Brain pericyte (primary cell): ENCODE measurements at regions not wholly inside any gene's neighbourhood (a gene's known extent, or its start where the extent isn't known, plus 50 kb on each side); places are given as distances from the start of the nearest gene placed in this dataset.

Source experiments
- DNase-seq: peaks from one replicate; pipeline ENCODE4 v3.0.0-alpha.2; 2012; ENCODE audit warnings: low read depth, low spot score

GRCh38 chr4:32207456-32207855 is 1487.3 kb downstream of the PCDH7 start:
- DNase-seq: no peak

GRCh38 chr4:32215277-32215676 is 1495.1 kb downstream of the PCDH7 start:
- no peak for DNase-seq

GRCh38 chr4:32216502-32216901 is 1496.3 kb downstream of the PCDH7 start:
- no peak for DNase-seq

- no peak for DNase-seq
Measured at GRCh38 chr4:32219306-32220075, 1499.3 kb downstream of the PCDH7 start.

- no peak for DNase-seq
Measured at GRCh38 chr4:32226204-32226603, 1506.0 kb downstream of the PCDH7 start.

- DNase-seq: no peak
Measured at GRCh38 chr4:32226733-32227132, 1506.6 kb downstream of the PCDH7 start.

GRCh38 chr4:32243926-32244325 is 1523.8 kb downstream of the PCDH7 start:
- no peak for DNase-seq

- no peak for DNase-seq
Measured at GRCh38 chr4:32249040-32249439, 1528.9 kb downstream of the PCDH7 start.

GRCh38 chr4:32251126-32251525 is 1531.0 kb downstream of the PCDH7 start:
- DNase-seq: no peak

GRCh38 chr4:32251926-32252325 is 1531.8 kb downstream of the PCDH7 start:
- no peak for DNase-seq

- no peak for DNase-seq
Measured at GRCh38 chr4:32254216-32254615, 1534.0 kb downstream of the PCDH7 start.

GRCh38 chr4:32258986-32259385 is 1538.8 kb downstream of the PCDH7 start:
- DNase-seq: no peak

GRCh38 chr4:32261196-32261595 is 1541.0 kb downstream of the PCDH7 start:
- DNase-seq: no peak

- DNase-seq: no peak
Measured at GRCh38 chr4:32268863-32269262, 1548.7 kb downstream of the PCDH7 start.

GRCh38 chr4:32290102-32290501 is 1569.9 kb downstream of the PCDH7 start:
- DNase-seq: no peak

GRCh38 chr4:32318926-32319325 is 1598.8 kb downstream of the PCDH7 start:
- DNase-seq: no peak

- no peak for DNase-seq
Measured at GRCh38 chr4:32321421-32321820, 1601.3 kb downstream of the PCDH7 start.

GRCh38 chr4:32334759-32335158 is 1614.6 kb downstream of the PCDH7 start:
- no peak for DNase-seq

- no peak for DNase-seq
Measured at GRCh38 chr4:32337403-32337802, 1617.2 kb downstream of the PCDH7 start.

GRCh38 chr4:32340591-32340990 is 1620.4 kb downstream of the PCDH7 start:
- DNase-seq: no peak

- DNase-seq: no peak
Measured at GRCh38 chr4:32341342-32341741, 1621.2 kb downstream of the PCDH7 start.

- DNase-seq: no peak
Measured at GRCh38 chr4:32342054-32342453, 1621.9 kb downstream of the PCDH7 start.

GRCh38 chr4:32349026-32349425 is 1628.9 kb downstream of the PCDH7 start:
- no peak for DNase-seq

- no peak for DNase-seq
Measured at GRCh38 chr4:32374206-32374605, 1654.0 kb downstream of the PCDH7 start.
